ENCODE measurements at regions not wholly inside any gene's neighbourhood (a gene's known extent, or its start where the extent isn't known, plus 50 kb on each side); places are given as distances from the start of the nearest gene placed in this dataset.

DNA sequence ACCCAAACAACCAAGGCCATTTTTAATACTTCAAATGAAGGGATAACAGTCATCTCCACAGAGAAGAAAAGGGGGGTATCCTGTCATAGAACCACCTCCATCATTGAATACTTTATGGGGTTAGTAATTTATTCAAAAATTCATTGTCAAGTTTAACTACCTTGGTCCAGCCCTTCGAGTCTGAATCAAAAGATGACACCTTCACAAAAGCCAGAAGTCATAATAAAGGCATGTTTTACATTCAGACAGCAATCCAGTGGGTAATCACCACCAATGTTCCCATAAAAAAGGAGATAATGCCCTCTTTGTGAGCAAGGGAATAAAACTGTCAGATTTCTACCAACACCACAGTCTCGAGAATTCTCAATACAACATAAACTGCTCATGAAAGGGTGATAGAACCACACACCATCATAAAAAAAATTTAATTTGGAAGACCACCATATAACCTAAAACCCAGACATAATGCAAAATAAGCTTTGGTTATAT lies 145.6 kb upstream of the ZBTB20 start:
- no peak for DNase-seq
- Histone ChIP-seq H2AK5ac (ENCODE audit: low read depth, low read length) (no peak overlapping the region), H2BK5ac (ENCODE audit: low read depth, low read length, poor library complexity, severe bottlenecking) (no peak overlapping the region), H3K4me3 (ENCODE audit: insufficient read depth, low read depth, low read length) (no peak overlapping the region), H3K9me1 (ENCODE audit: insufficient read depth, low read length) (no peaks in the 10 kb centered on the region), H4K20me1 (ENCODE audit: insufficient read depth, low read length) (no peaks in the 10 kb centered on the region), H3K4me1 (ENCODE audit: control insufficient read depth, insufficient read depth, low read length) (no peaks in the 10 kb centered on the region), H2AFZ (replicated peaks; ENCODE audit: low read length, poor library complexity) (no peak overlapping the region), H3K27ac (ENCODE audit: insufficient read depth, low read length) (no peak overlapping the region), H3K27me3 (ENCODE audit: control insufficient read depth, insufficient read depth, low read length) (no peaks in the 10 kb centered on the region; the same call in 1 of the 2 replicates), H4K8ac (ENCODE audit: low read depth in 2 of 2, low read length in 2 of 2) (no peak overlapping the region), H2BK120ac (ENCODE audit: low read depth, low read length) (no peak overlapping the region), H2AK9ac (replicated peaks; ENCODE audit: low read depth, low read length, poor library complexity) (no peak overlapping the region), H4K5ac (ENCODE audit: low read depth, low read length) (no peak overlapping the region), H3K18ac (ENCODE audit: low read depth, low read length) (no peak overlapping the region), H3K23ac (ENCODE audit: low read depth, low read length) (no peak overlapping the region), H3K79me1 (ENCODE audit: low read depth in 1 of 2, low read length in 2 of 2) (no peaks in the 10 kb centered on the region), H3K9ac (ENCODE audit: low read depth, low read length) (no peak overlapping the region), H2BK20ac (ENCODE audit: low read depth, low read length) (no peak overlapping the region), H3K9me3 (ENCODE audit: control insufficient read depth, insufficient read depth, low read length) (no peaks in the 10 kb centered on the region), H3K14ac (replicated peaks; ENCODE audit: low read depth, low read length) (no peak overlapping the region), H4K91ac (ENCODE audit: insufficient read depth, low read depth, low read length) (no peak overlapping the region), H3K4ac (ENCODE audit: low read depth, low read length) (no peak overlapping the region), H3K4me2 (ENCODE audit: low read depth, low read length) (no peak overlapping the region), H3K56ac (ENCODE audit: extremely low read depth, insufficient read depth, low read length) (no peak overlapping the region), H3K36me3 (ENCODE audit: control insufficient read depth, insufficient read depth, low read length) (no peaks in the 10 kb centered on the region), H2BK15ac (ENCODE audit: low read depth, low read length) (no peak overlapping the region)
- BruUV-seq (replicated peaks): no TSS peak
- in situ Hi-C loops (cut with MboI; ENCODE audit: low sequenced_read_pairs): no loop called here
- TF ChIP-seq BHLHE40 (IDR thresholded peaks at IDR 0.05; ENCODE audit: low read depth, low read length): no peak
- no peak for TF ChIP-seq MXI1 (IDR thresholded peaks at IDR 0.05; ENCODE audit: borderline replicate concordance, low read depth, low read length)
- no peak for TF ChIP-seq RCOR1 (IDR thresholded peaks at IDR 0.05; ENCODE audit: insufficient replicate concordance, low read length)
- TF ChIP-seq RFX5 (IDR thresholded peaks at IDR 0.05; ENCODE audit: low read depth, low read length): no peak
- TF ChIP-seq POLR2A (IDR thresholded peaks at IDR 0.05; ENCODE audit: low read depth, low read length): no peak
- TF ChIP-seq, protein P1, sequence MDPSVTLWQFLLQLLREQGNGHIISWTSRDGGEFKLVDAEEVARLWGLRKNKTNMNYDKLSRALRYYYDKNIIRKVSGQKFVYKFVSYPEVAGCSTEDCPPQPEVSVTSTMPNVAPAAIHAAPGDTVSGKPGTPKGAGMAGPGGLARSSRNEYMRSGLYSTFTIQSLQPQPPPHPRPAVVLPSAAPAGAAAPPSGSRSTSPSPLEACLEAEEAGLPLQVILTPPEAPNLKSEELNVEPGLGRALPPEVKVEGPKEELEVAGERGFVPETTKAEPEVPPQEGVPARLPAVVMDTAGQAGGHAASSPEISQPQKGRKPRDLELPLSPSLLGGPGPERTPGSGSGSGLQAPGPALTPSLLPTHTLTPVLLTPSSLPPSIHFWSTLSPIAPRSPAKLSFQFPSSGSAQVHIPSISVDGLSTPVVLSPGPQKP (IDR thresholded peaks at IDR 0.05; ENCODE audit: borderline replicate concordance, low read depth, low read length): no peak
- TF ChIP-seq CEBPB (IDR thresholded peaks at IDR 0.05; ENCODE audit: low read depth, low read length): no peak
- TF ChIP-seq SMC3 (IDR thresholded peaks at IDR 0.05; ENCODE audit: low read depth, low read length): no peak
- TF ChIP-seq CTCF (conservative IDR thresholded peaks at IDR 0.05; ENCODE audit: low read depth, low read length): no peak
- no peak for TF ChIP-seq MAZ (IDR thresholded peaks at IDR 0.05; ENCODE audit: borderline replicate concordance, low read depth, low read length)
- TF ChIP-seq RAD21 (IDR thresholded peaks at IDR 0.05; ENCODE audit: low read length): no peak
- no peak for TF ChIP-seq FOS (IDR thresholded peaks at IDR 0.05; ENCODE audit: low read depth, low read length)
- no peak for TF ChIP-seq USF2 (IDR thresholded peaks at IDR 0.05; ENCODE audit: low read depth, low read length)
- no peak for TF ChIP-seq CHD1 (IDR thresholded peaks at IDR 0.05; ENCODE audit: low read depth, low read length)
- no CpG with 5 or more reads among the region's 2 CpGs for WGBS, 2 experiments (ENCODE audit: extremely low coverage in 2 of 2, insufficient read length in 1 of 2)
- ATAC-seq (ENCODE audit: low read depth): no peak
- ChIA-PET POLR2A (ENCODE audit: unreplicated experiment) (no interaction called here), CTCF (no interaction called here)
- intact Hi-C loops (cut with micrococcal nuclease): no loop called here
- dilution Hi-C loops (cut with HindIII; ENCODE audit: low sequenced_read_pairs, unreplicated experiment): no loop called here
